NB4 (cell line): ENCODE measurements at regions not wholly inside any gene's neighbourhood (a gene's known extent, or its start where the extent isn't known, plus 50 kb on each side); places are given as distances from the start of the nearest gene placed in this dataset.

Experiments
- MYC ChIP-seq: IDR thresholded peaks from 2 replicates; pipeline ENCODE4 v1.6.1; 2011; ENCODE audit warnings: low read depth, low read length
- POLR2A ChIP-seq: IDR thresholded peaks from 2 replicates; pipeline ENCODE4 v1.6.1; 2011; ENCODE audit warnings: mild to moderate bottlenecking; ENCODE audit not compliant: insufficient read length; ENCODE audit errors: extremely low read depth
- TF ChIP-seq, protein P1 (sequence below): IDR thresholded peaks from one replicate; pipeline ENCODE4 v1.5.1; 2012; ENCODE audit warnings: low read depth, low read length

GRCh38 chr12:29996993-29997392, 213.3 kb upstream of the TMTC1 start:
- TF ChIP-seq, protein P1, sequence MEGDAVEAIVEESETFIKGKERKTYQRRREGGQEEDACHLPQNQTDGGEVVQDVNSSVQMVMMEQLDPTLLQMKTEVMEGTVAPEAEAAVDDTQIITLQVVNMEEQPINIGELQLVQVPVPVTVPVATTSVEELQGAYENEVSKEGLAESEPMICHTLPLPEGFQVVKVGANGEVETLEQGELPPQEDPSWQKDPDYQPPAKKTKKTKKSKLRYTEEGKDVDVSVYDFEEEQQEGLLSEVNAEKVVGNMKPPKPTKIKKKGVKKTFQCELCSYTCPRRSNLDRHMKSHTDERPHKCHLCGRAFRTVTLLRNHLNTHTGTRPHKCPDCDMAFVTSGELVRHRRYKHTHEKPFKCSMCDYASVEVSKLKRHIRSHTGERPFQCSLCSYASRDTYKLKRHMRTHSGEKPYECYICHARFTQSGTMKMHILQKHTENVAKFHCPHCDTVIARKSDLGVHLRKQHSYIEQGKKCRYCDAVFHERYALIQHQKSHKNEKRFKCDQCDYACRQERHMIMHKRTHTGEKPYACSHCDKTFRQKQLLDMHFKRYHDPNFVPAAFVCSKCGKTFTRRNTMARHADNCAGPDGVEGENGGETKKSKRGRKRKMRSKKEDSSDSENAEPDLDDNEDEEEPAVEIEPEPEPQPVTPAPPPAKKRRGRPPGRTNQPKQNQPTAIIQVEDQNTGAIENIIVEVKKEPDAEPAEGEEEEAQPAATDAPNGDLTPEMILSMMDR, result no peak
- no peak for TF ChIP-seq MYC
- no peak for TF ChIP-seq POLR2A
